HG03108 (cell line): ENCODE measurements at regions not wholly inside any gene's neighbourhood (a gene's known extent, or its start where the extent isn't known, plus 50 kb on each side); places are given as distances from the start of the nearest gene placed in this dataset.
"Not testable (repeated sequence)": the region's sequence is repeated elsewhere in the genome, so short reads cannot be mapped to it uniquely, and the experiment has no call there.

Experiments
- ATAC-seq: cut with Tn5 transposase; IDR thresholded peaks from one replicate; pipeline ENCODE4 v1.9.1; 2021; ENCODE audit warnings: moderate library complexity; ENCODE audit not compliant: unreplicated experiment

DNA sequence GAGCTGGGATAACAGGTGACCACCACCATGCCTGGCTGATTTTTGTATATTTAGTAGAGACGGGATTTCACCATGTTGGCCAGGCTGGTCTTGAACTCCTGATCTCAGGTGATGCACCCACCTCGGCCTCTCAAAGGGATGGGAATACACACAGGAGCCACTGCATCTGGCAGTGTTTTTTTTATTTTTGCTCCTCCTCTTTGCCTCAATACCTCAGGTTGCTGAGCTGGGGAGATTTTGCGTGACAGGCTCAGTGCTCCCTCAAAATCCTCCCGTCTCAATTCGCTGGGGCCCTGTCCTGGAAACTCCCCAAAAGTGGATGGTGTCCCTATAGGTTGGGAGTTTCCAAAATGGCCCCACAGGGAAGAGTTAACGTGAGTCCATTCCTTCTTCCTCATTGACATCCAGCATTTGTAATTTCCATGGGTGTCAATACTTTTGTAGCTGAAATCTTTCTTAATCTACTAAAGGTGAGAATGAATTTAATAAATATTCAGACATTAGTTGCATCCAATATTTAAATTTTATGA, 71.8 kb downstream of the GGTLC2 start:
- no peak for ATAC-seq

DNA sequence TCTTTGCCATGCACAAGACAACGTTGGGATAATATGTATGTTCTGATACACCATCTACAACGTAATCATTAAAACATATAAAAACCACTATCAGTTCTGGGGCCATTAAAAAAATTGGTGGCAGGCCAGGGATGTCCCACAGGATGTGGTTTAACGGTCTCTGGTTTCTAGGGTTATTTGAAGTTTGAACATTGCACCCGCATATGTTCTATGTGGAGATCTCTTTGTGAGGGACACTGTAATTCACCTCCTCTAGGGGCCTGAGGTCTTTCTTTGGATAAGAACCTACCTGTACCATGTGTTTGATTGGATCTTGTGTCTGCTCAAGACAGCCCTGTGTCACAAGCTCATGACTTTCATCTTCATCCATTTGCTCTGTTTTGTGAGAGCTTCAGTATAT, 73.2 kb downstream of the GGTLC2 start:
- no peak for ATAC-seq

DNA sequence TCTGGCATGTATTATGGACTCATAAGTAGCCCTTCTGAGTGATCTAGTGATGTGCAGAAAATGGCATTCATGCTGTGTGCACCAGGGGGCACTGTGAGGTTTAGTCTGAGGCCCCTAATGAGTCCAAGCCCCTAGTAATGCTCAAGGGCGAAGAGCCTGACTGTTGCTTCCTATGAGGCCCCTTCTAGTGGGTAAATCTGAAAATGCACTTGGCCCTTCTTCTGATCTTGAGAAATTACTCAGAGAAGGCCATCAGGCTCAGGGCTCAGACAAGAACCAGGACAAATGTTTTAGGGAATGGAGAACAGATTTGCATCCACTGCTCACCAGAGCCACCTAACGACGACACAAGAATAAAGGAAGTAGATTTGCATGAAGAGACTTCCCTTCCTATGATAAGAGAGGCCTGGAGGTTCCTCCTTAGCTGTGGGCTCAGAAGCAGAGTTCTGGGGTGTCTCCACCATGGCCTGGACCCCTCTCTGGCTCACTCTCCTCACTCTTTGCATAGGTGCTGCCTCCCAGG, 75.8 kb downstream of the GGTLC2 start:
- peak; percentile 56 for ATAC-seq

DNA sequence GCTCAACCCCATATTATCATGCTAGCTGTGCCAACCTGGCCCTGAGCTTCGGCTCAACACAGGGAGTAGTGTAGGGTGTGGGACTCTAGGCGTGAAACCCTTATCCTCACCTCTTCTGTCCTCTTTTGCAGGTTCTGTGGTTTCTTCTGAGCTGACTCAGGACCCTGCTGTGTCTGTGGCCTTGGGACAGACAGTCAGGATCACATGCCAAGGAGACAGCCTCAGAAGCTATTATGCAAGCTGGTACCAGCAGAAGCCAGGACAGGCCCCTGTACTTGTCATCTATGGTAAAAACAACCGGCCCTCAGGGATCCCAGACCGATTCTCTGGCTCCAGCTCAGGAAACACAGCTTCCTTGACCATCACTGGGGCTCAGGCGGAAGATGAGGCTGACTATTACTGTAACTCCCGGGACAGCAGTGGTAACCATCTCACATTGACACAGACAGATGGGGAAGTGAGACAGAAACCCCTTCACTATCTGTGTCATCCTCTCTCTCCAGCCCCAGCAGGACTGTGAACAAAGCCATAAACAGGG, 76.4 kb downstream of the GGTLC2 start:
- peak; percentile 72 for ATAC-seq

DNA sequence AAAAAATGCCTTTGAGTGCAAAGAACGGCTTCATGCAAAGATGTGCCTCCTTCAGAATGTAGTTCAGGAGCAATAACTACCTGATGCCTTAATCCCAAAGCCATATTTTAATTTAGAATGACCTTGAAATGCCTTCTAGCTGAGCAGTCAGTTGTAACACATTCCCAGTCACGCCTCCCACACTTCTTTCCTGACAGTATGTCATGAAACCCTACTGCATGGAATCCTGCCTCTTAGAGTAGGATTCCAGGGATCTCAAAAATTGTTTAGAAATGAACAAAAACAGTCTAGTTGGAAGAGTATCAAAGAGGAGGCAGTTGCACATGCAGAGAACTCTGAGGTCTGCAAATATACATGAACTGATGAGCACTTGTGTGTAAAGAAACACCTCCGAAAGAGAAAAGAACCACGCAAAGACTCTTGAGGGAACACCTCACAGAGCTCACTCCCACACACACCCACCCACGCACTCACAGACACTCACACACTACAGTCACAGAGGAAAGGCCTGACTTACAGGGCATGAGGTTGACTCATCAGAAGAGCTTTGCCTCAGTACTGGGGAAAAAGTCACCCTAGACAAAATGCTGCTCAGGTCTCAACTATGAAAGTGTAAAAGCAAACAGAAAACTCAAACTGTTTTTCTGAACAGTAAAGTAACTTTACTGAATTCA, 77.4 kb downstream of the GGTLC2 start:
- ATAC-seq: no peak

DNA sequence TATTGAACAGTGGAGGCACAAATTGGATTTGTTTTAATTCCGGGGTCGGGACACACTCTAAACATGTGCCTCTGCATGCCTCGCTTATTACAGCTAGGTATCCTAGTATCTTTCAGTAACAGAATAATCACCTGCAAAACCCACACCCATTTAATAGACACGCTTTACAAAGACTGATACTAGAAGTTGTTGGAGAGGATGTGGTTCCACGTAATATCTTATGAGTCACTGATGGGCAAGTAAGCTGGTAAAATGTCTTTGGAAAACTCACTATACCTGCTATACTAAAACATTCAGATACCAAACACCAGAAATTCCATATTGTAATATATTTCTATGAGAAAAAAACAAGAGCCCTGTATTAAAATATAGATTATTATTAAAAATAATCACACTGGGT, 84.0 kb downstream of the GGTLC2 start:
- ATAC-seq: no peak

DNA sequence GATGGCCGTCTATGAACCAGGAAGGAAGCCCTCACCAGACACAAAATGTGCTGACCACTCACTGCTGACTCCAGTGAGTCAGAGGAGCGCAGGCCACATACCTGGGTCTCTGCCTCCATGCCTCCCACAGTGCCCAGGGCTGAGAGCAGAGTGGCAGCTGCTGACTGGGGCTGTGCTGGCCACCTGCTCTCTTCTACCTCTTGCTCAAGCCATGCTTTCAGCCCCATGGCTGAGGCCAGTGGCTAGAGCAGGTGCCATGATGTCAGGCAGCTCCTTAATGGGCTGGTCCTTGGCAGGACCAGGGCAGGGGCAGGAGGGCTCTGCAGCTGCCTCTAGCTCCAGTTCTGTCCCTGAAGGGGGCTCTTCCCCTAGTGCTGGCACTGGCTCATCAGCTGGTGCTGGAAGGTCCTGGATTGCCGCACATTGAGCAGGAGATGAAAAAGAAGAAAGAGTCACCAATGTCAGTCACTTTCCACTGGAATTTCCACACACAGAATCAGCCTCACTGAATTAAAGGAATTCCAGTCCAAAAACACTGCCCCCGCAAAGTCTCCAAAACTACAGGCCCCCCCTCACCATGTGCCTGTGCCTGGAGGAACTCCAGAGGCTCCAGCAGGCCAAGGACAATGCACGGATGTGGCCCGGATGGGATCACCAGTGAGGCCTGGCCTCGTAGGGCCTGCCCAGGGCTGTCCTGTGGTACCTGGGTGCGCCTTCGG, 86.4 kb downstream of the GGTLC2 start:
- ATAC-seq: no peak

DNA sequence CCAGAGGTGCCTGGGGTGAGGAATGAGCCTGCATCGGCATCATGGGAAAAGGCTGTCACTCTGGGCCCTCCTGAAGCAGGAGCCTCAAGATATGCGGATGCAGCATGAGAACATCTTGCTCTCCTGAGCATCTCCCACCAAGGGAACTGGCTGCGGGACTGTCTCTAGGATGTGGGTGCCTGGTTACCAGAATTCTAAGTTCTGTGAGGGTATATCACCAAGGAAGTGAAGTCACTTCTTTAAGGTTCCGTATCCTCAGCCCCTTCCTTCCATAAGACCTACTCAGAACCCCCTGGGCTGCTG, 86.9 kb downstream of the GGTLC2 start:
- no peak for ATAC-seq

DNA sequence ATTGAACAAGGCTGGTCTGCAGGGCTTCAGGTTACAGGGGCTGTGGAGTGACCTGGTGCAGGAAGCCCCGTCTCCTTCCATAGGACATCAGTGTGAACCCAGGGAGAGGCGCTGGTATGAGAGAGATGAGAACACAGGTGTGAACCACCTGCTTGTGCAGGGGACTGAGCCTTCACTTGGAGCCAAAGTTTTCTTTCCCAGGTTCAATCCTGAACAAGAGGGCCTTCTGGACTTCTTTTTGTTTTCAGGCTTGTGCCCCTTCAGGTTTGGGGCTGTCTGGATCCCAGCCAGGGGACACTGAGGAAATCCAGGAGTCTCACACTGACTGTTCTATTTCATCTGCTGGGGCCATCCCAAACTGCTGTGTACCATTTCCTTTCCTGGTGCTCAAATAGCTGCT, 88.6 kb downstream of the GGTLC2 start:
- ATAC-seq: not testable (repeated sequence)

DNA sequence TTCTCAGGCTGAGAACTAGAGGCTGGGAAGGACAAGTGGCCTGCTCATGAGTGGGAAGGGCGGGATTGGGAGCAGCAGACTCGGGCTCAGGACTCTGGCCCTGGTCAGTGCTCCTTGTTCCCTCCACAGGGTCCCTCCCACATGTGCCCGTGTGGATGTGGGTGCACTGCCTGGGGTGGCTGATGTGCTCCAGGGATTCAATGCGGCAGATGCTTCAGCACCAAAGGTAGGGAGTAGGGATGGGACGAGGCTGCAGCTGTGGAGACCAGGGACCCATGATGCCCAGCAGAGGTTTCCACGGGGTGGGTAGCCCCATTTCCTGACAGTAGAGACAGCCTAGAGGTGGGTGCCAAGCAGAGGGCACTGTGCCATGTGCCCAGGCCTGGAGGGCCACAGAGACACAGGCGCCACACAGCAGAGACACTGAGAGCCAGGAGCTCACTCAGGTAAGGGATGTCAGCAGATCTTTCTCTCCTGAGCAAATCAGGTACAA, 89.5 kb downstream of the GGTLC2 start:
- ATAC-seq: no peak

DNA sequence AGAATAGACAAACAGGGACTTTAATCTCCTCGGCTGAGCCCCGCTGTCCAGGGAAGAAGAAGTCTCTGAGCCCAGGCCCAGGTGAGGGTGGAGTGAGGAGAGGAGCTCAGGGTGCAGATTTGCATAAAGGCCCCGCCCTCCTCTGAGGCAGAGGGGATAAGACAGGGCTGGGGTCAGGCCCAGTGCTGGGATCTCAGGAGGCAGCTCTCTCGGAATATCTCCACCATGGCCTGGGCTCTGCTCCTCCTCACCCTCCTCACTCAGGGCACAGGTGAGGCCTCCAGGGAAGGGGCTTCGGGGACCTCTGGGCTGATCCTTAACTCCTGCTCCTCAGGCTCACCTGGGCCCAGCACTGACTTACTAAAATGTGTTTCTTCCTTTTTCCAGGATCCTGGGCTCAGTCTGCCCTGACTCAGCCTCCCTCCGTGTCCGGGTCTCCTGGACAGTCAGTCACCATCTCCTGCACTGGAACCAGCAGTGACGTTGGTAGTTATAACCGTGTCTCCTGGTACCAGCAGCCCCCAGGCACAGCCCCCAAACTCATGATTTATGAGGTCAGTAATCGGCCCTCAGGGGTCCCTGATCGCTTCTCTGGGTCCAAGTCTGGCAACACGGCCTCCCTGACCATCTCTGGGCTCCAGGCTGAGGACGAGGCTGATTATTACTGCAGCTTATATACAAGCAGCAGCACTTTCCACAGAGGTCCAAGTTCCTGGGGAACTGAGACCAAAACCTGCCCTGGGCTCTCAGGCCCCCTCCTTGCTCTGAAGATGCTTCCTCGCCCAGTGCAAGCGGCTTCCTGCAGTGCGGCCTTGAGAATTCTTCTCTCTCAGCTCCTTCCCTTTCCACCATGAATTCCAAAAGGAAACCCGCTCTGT, 90.2 kb downstream of the GGTLC2 start:
- not testable (repeated sequence) for ATAC-seq

DNA sequence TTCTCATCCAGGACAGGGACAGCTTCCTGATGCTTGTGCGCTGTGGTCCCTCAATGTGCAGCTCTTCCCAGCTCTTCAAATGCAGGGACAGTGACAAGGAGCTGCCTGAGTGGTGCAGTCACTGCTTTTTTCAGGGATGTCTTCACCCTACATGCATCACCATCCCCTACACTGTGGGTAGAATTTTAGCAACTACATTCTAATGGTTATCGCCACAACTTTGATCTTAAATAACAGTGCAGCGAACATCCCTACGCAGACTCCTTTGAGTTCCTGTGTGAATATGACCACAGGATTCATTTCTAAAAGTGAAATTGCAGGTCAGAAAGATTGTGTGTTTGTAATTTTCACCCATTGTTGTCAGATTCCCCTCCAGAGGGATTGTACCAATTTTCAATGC, 90.9 kb downstream of the GGTLC2 start:
- not testable (repeated sequence) for ATAC-seq

DNA sequence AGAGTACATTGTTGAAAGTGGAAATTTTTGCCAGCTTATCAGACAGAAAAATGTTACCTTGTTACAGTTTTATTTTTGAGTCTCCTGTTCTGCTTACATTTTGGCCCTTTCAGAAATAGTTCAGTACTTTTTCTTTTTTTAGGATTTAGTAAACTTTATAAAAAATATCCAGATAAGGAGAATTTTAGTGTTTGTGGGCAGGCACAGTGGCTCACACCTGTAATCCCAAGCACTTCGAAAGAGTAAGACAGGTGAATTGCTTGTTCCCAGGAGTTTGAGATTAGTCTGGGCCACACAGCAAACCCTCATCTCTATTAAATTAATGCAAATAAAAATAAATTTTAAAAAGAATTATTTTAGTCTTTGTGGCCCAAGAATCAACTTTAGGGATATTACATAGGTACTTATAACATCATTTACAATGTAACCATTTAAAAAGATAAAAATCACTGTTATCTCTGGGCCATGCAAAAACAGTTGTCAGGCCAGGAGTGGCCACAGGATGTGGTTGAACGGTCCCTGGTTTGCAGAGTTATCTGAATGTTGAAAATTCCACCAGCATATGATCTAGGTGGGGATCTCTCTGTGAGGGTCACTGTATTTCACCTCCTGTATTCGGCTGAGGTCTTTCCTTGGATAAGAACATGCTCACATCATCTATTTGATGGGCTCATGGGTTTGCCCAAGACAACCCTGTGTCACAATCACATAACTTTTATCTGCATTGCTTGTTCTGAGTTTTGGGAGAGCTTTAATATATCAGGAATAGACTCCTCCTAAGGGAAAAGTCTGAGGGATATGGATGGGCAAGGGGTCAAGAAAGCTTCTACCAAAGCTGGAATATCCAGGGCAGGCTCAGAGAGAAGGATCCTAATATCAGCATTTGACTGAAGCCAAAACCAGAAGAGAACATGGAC, 91.5 kb downstream of the GGTLC2 start:
- no peak for ATAC-seq

DNA sequence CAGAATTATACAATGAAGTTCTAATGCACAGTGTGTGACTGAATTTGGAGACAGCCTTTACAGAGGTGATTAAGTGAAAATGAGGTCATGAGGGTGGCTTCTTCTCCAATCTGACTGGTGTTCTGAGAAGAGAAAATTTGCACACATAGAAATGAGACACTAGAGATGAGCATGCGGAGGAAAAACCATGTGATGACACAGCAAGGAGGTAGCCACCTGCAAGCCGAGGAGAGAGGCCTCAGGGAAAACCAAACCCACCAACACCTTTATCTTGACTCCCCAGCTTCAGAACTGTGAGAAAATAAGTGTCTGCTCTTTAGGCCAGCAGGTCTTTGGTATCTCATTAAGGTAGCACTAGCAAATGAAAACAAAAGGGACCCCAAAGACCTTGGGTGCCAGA, 93.2 kb downstream of the GGTLC2 start:
- no peak for ATAC-seq

DNA sequence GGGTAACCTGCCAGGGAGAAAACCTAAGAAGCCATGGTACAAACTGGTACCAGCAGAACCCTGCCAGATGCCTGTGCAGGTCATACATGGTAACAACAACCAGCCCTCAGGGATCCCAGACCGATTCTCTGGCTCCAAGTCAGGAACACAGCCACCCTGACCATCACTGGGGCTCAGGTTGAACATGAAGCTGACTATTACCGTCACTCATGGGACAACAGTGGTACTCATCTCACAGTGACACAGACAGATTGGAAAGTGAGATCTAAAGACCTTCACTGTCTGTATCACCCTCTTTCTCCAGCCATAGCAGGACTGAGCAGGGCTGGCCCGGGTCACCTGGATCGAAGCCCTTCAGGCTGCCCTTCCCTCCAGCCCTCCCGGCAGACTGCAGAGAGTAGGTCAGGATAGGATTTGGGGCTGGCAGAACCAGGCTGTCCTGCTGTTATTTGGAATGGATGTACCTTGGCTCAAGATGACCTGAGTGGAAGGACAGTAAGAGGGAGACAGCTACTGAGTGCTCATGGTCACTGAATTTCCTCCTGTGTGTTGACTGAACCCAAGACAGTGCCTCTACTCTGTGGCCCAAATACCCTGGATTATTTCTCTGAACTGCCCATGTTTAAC, 94.7 kb downstream of the GGTLC2 start:
- no peak for ATAC-seq

DNA sequence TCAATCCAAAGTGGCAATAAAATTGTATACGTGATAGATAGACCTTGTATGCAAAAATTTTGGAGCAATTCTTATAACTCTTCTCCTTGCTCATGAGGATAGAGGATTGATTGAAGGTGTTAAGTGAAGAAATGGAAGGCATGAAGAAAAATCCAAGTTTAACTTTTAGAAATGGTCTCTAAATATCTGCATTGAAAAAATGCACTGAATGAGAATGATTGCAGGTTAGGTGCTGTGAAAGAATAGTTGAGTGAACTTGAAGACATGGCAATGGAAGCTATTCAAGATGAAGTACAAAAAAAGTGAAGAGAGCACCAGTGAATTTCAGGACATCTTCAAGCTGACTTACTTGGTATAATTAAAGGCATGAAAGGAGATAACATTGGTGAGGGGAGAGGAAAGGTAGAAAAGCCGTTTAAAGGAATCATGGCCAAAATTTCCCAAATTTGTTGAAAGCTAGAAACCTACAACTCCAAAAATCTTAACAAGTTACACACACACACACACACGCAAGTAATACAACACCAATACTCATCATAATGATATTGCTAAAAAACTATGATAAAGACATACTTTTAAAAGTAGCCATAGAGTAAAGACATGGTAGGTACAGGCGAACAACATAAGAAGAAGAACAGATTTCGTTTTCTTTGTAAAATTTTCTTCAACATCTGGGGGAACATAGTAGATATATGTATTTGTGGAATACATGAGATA, 96.3 kb downstream of the GGTLC2 start:
- no peak for ATAC-seq

DNA sequence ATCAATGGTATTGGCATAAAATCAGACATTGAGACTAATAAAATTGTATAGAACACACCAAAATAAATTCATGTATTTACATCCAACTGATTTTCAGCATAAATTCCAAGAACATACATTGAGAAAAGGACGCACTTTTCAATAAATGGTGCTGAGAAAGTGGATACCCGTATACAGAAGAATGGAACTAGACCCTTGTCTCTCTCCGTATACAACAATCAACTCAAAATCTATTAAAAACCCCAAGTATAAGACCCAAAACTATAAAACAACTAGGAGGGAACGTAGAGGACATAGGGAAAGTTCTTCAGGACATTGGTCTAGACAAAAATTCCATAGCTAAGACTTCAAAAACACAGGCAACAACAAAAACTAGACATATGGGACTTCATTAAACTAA, 97.4 kb downstream of the GGTLC2 start:
- ATAC-seq: no peak

DNA sequence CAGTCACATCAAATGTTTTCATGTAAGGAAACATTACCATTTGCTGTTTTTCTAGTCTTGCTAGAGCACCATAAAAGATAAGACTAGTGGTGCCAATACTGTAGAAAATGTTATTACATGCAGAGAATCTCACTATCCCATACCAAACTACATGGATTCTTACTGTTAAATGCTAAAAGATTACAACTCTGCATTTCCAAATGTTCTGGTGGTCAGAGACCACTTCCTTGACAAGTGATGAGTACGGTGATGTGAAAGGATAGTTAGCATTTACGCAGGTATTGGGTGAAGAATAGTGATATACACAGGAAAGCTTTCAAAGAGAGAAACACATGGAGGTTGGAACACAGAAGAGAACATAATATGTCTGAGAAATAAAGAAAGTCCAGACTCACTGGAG, 98.2 kb downstream of the GGTLC2 start:
- no peak for ATAC-seq
